NCI-H345 (cell line): ENCODE measurements at regions not wholly inside any gene's neighbourhood (a gene's known extent, or its start where the extent isn't known, plus 50 kb on each side); places are given as distances from the start of the nearest gene placed in this dataset.

Experiments used
- DNase-seq: peaks from one replicate; lab custom pipeline; 2025; lab: John Stamatoyannopoulos, UW

GRCh38 chr10:10516346-10517130 is 501.1 kb upstream of the CELF2 start:
- DNase-seq, result no peak

- DNase-seq, result no peak
These were observed 499.8 kb upstream of the CELF2 start for GRCh38 chr10:10517866-10518265.

- no peak for DNase-seq
These were observed 498.0 kb upstream of the CELF2 start for GRCh38 chr10:10519674-10520073.

- no peak for DNase-seq
These were observed 496.9 kb upstream of the CELF2 start for GRCh38 chr10:10520491-10521385.

DNA sequence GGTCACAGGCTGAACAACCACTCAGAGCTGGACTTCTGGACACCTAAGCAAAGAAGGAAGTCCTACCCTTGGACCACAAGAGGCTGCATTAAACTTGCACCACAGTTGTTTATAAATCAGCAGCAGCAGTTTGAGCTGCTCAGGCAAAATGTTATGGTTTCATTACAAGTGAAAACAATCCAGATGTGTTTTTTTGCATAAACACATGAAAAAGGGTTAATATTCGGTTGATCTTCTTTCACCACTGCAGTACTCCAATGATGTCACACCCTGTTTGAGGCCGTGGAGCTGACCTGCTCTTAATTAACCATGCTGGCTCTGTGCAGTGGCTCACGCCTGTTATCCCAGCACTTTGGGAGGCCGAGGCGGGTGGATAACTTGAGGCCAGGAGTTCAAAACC is 490.8 kb upstream of the CELF2 start:
- DNase-seq, result no peak

DNA sequence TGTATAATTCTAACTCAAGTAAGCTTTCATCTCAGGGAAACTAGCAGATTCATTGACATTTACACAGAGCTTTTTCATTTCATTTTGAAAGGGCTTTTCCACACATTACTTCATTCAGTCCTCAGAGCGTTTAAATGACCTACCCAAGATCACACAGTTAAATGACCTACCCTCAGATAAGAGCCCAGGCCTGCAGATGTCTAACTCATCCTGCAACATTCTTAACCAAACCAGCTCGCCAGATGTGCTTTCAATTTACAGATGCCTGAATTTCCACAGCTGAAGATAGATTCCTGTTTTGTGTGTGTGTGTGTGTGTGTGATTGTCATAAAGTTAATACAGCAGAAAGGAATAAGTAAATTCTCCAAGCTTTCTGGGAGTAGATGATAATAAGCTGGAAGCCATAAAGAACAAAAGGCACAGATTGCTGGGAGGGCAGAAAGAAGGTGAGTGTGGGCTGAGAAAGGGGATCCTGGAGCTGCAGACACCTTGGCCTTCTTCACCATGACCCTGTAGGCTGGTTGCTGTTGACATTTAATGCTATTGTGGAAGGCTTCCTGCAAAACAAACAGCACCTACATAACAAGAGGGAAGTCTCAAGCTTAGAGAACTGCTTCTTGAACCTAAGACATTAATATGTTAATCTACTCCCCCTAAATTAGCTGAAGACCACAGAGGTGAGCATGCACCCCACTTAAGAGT is 489.7 kb upstream of the CELF2 start:
- DNase-seq, result no peak

- DNase-seq, result no peak
These were observed 489.1 kb upstream of the CELF2 start for GRCh38 chr10:10528563-10528910.

DNA sequence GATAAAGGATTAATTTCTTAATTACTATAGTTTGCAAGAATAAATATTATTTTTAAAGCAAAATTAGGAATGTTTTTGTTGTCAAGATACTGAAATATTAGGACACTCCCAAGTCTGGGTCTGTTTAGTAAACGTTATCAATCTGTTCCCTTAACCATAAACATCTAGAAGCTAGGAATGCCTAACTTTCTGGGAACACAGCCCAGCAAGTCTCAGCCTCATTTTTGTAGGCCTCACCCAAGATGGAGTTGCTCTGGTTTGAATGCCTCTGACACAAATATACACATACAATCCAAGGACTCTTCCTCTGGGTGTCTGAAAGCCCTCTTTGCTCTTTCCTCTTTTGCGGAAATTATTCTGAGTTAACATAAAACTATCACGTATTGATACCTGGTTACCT is 487.4 kb upstream of the CELF2 start:
- no peak for DNase-seq

- DNase-seq, result no peak
These were observed 485.4 kb upstream of the CELF2 start for GRCh38 chr10:10532236-10532635.

GRCh38 chr10:10532826-10533225 is 484.8 kb upstream of the CELF2 start:
- DNase-seq, result no peak

DNA sequence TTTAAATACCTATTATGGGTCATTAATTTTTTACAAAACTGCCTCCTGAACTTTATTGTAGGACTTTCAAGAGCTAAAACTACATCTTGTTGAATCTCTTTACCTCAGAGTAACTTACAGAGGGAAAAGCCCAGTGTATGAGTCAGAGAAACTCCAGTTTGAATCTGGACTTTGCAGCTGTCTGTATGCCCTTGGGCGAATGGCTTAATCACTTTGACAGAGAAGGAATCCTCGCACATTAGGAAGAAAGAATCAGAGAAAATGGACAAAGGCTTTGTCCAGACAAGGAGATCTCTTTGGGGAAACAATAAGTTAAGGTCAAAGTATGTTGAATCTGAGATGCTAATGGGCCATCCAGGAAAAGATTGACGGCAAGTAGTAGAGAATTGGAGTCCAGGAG is 484.2 kb upstream of the CELF2 start:
- no peak for DNase-seq

GRCh38 chr10:10538326-10538725 is 479.3 kb upstream of the CELF2 start:
- DNase-seq, result no peak

DNA sequence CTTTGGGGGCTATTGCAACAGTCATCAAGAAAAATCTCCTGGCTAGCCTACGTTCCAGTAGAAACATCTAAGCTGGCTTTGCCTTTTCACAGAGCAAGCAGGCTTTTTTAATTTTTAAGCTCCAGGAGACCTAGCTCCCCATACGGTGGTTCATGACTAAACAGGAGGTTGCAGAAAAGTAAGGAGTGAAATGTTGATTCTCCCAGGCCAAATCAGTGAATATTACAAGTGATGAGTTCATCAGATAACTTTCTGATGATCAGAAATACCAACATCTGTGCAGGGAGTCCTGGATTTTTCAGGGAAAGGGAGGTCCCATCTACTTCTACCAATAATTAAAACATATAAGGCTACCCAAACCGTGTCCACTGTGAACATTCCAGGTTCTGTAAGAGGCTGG is 477.3 kb upstream of the CELF2 start:
- no peak for DNase-seq

- DNase-seq, result no peak
These were observed 475.2 kb upstream of the CELF2 start for GRCh38 chr10:10542477-10542876.

GRCh38 chr10:10544890-10545289 is 472.8 kb upstream of the CELF2 start:
- DNase-seq, result no peak

DNA sequence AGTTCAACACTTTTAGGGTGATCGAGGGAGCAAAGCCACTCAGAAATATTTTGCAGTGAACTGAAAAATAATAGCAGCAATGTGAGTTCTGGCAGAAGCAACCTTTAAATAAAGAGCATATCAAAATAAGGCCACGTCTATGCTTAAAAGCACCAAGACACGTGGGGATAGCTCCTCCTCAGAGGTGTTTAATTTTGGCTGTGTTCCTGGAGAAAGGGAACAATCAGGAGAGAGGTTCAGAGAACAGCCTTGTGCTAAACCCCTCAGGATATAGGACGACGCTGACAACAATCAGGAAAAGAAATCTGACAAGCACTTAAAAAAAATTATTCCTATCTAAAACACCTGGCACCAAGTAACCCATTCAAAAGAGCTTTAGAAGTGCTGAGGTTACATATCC is 471.9 kb upstream of the CELF2 start:
- DNase-seq, result no peak

DNA sequence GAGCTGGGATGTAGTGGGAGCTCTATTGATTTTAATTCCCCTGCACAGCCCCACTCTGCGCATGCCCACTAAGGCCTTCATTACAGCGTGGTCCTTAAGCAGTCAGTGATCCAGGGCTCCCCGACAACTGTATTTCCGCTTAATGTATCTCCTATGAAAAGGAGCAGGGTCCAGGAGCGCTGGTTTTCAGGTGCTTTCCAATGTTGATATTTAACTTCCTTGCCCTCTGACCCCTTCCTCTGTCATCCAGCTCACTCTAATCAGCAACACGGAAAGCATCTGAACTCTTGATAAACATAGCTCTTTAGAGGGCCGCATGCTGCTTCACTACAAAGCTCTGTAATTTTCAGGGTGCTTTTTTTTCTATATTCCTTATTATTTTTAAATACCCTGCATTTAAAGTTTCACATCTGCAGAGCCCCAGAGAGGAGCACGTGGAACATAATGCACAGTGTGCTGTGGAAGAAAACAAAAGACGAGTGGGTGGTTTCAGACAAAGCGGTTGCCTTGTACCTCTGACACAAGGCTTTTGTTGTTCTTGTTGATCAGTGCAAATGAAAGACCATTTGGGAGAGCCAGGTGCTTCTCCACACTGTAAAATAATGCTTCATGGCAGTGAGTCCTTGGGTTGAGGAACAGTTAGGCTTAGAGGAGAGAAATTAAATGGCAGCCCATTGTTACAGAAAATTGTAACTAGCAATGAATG is 465.9 kb upstream of the CELF2 start:
- DNase-seq, result peak; percentile 75

DNA sequence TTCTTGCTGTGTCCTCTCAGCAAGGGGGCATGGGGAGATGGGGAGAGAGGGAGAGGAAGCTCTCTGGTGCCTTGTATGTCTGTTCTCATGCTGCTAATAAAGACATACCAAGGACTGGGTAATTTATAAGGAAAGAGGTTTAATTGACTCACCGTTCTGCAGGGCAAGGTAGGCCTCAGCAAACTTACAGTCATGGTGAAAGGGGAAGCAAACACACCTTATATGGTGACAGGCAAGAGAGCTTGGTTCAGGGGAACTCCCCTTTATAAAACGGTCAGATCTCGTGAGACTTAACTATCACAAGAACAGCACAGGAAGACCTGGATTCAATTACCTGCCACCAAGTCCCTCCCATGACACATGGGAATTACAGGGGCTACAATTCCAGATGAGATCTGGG is 464.7 kb upstream of the CELF2 start:
- DNase-seq, result no peak

- peak; percentile 48 for DNase-seq
These were observed 453.4 kb upstream of the CELF2 start for GRCh38 chr10:10564081-10564794.

- DNase-seq, result no peak
These were observed 440.7 kb upstream of the CELF2 start for GRCh38 chr10:10576937-10577336.

- DNase-seq, result no peak
These were observed 438.0 kb upstream of the CELF2 start for GRCh38 chr10:10579709-10580108.
